HEK293 (cell line): ENCODE measurements at regions not wholly inside any gene's neighbourhood (a gene's known extent, or its start where the extent isn't known, plus 50 kb on each side); places are given as distances from the start of the nearest gene placed in this dataset.
A peak's percentile ranks its signal among the peaks of the same experiment; 100 is the strongest.

Experiments
- GLI2 ChIP-seq: fragments of 450-650 bp; formaldehyde crosslinking; IDR thresholded peaks from 2 replicates; pipeline ENCODE4; 2017; ENCODE audit warnings: missing biosample characterization, missing genetic modification characterization, low read depth, borderline replicate concordance
- IKZF3 ChIP-seq: fragments of 450-650 bp; IDR thresholded peaks from 2 replicates; pipeline ENCODE4 v1.5.0; 2018; ENCODE audit warnings: missing biosample characterization, mild to moderate bottlenecking, missing genetic modification characterization, moderate library complexity
- KLF9 ChIP-seq: fragments of 450-650 bp; formaldehyde crosslinking; IDR thresholded peaks from 2 replicates; pipeline ENCODE4 v1.5.1; 2016; ENCODE audit warnings: missing biosample characterization, missing genetic modification characterization, low read depth
- MZF1 ChIP-seq: fragments of 450-650 bp; formaldehyde crosslinking; IDR thresholded peaks from 2 replicates; pipeline ENCODE4 v1.5.1; 2017; ENCODE audit warnings: missing biosample characterization, missing genetic modification characterization, borderline replicate concordance
- OSR2 ChIP-seq: fragments of 450-650 bp; formaldehyde crosslinking; IDR thresholded peaks from 2 replicates; pipeline ENCODE4 v1.5.1; 2016; ENCODE audit warnings: missing biosample characterization, missing genetic modification characterization
- SALL2 ChIP-seq: fragments of 450-650 bp; formaldehyde crosslinking; IDR thresholded peaks from 2 replicates; pipeline ENCODE4 v1.5.0; 2017; ENCODE audit warnings: missing biosample characterization, mild to moderate bottlenecking, missing genetic modification characterization, borderline replicate concordance
- SCRT1 ChIP-seq: fragments of 450-650 bp; formaldehyde crosslinking; IDR thresholded peaks from 2 replicates; pipeline ENCODE4 v1.5.1; 2016; ENCODE audit warnings: missing biosample characterization, missing genetic modification characterization, borderline replicate concordance
- SP2 ChIP-seq: fragments of 450-650 bp; formaldehyde crosslinking; IDR thresholded peaks from 2 replicates; pipeline ENCODE4 v1.5.1; 2016; ENCODE audit warnings: missing biosample characterization, missing genetic modification characterization
- WT1 ChIP-seq: fragments of 450-650 bp; formaldehyde crosslinking; IDR thresholded peaks from 2 replicates; pipeline ENCODE4 v1.5.1; 2016; ENCODE audit warnings: missing biosample characterization, missing genetic modification characterization
- YY1 ChIP-seq: fragments of 450-650 bp; formaldehyde crosslinking; IDR thresholded peaks from 2 replicates; pipeline ENCODE4 v1.5.1; 2018; ENCODE audit warnings: missing biosample characterization, missing genetic modification characterization
- ZBTB17 ChIP-seq: fragments of 450-650 bp; formaldehyde crosslinking; IDR thresholded peaks from 2 replicates; pipeline ENCODE4 v1.5.1; 2016; ENCODE audit warnings: missing biosample characterization, missing genetic modification characterization
- ZFHX2 ChIP-seq: fragments of 450-650 bp; formaldehyde crosslinking; conservative IDR thresholded peaks from 2 replicates; pipeline ENCODE4 v1.5.1; 2016; ENCODE audit warnings: missing biosample characterization, missing genetic modification characterization
- ZFP37 ChIP-seq: fragments of 450-650 bp; formaldehyde crosslinking; IDR thresholded peaks from 2 replicates; pipeline ENCODE4 v1.5.1; 2016; ENCODE audit warnings: missing biosample characterization, missing genetic modification characterization
- ZNF146 ChIP-seq: fragments of 450-650 bp; formaldehyde crosslinking; IDR thresholded peaks from 2 replicates; pipeline ENCODE4 v1.5.1; 2016; ENCODE audit warnings: missing biosample characterization, missing genetic modification characterization
- ZNF155 ChIP-seq: fragments of 450-650 bp; formaldehyde crosslinking; IDR thresholded peaks from 2 replicates; pipeline ENCODE4 v1.5.1; 2016; ENCODE audit warnings: missing biosample characterization, missing genetic modification characterization
- ZNF157 ChIP-seq: fragments of 450-650 bp; formaldehyde crosslinking; IDR thresholded peaks from 2 replicates; pipeline ENCODE4 v1.5.1; 2016; ENCODE audit warnings: missing biosample characterization, missing genetic modification characterization
- ZNF174 ChIP-seq: fragments of 450-650 bp; formaldehyde crosslinking; IDR thresholded peaks from 2 replicates; pipeline ENCODE4 v1.5.0; 2017; ENCODE audit warnings: missing biosample characterization, mild to moderate bottlenecking, missing genetic modification characterization
- ZNF302 ChIP-seq: fragments of 450-650 bp; formaldehyde crosslinking; IDR thresholded peaks from 2 replicates; pipeline ENCODE4 v1.5.1; 2016; ENCODE audit warnings: missing biosample characterization, missing genetic modification characterization, low read depth
- ZNF48 ChIP-seq: fragments of 450-650 bp; formaldehyde crosslinking; IDR thresholded peaks from 2 replicates; pipeline ENCODE4 v1.5.1; 2016; ENCODE audit warnings: missing biosample characterization, missing genetic modification characterization
- ZNF521 ChIP-seq: fragments of 450-650 bp; formaldehyde crosslinking; IDR thresholded peaks from 2 replicates; pipeline ENCODE4 v1.5.1; 2017; ENCODE audit warnings: missing biosample characterization, mild to moderate bottlenecking, missing genetic modification characterization
- ZNF544 ChIP-seq: fragments of 450-650 bp; formaldehyde crosslinking; IDR thresholded peaks from 2 replicates; pipeline ENCODE4 v1.5.0; 2017; ENCODE audit warnings: missing biosample characterization, missing genetic modification characterization
- ZNF76 ChIP-seq: fragments of 450-650 bp; formaldehyde crosslinking; IDR thresholded peaks from 2 replicates; pipeline ENCODE4; 2016; ENCODE audit warnings: low read depth, missing biosample characterization, missing genetic modification characterization, borderline replicate concordance
- TF ChIP-seq, protein P1 (sequence below): fragments of 450-650 bp; formaldehyde crosslinking; IDR thresholded peaks from 2 replicates; pipeline ENCODE4 v1.5.1; 2016; ENCODE audit warnings: missing biosample characterization, missing genetic modification characterization
- TF ChIP-seq, protein P2 (sequence below): fragments of 450-650 bp; formaldehyde crosslinking; IDR thresholded peaks from 2 replicates; pipeline ENCODE4 v1.5.1; 2016; ENCODE audit warnings: missing biosample characterization, missing genetic modification characterization
- TF ChIP-seq, protein P3 (sequence below): fragments of 450-650 bp; formaldehyde crosslinking; IDR thresholded peaks from 2 replicates; pipeline ENCODE4 v1.5.1; 2016; ENCODE audit warnings: missing biosample characterization, missing genetic modification characterization
- TF ChIP-seq, protein P4 (sequence below): fragments of 450-650 bp; formaldehyde crosslinking; IDR thresholded peaks from 2 replicates; pipeline ENCODE4 v1.5.1; 2016; ENCODE audit warnings: missing biosample characterization, missing genetic modification characterization
- TF ChIP-seq, protein P5 (sequence below): fragments of 450-650 bp; IDR thresholded peaks from 2 replicates; pipeline ENCODE4 v1.5.1; 2018; ENCODE audit warnings: missing biosample characterization, missing genetic modification characterization
- TF ChIP-seq, protein P6 (sequence below): fragments of 450-650 bp; formaldehyde crosslinking; IDR thresholded peaks from 2 replicates; pipeline ENCODE4 v1.5.1; 2017; ENCODE audit warnings: missing biosample characterization, missing genetic modification characterization
- TF ChIP-seq, protein P7 (sequence below): fragments of 450-650 bp; formaldehyde crosslinking; IDR thresholded peaks from 2 replicates; pipeline ENCODE4 v1.5.1; 2016; ENCODE audit warnings: missing biosample characterization, missing genetic modification characterization, borderline replicate concordance

DNA sequence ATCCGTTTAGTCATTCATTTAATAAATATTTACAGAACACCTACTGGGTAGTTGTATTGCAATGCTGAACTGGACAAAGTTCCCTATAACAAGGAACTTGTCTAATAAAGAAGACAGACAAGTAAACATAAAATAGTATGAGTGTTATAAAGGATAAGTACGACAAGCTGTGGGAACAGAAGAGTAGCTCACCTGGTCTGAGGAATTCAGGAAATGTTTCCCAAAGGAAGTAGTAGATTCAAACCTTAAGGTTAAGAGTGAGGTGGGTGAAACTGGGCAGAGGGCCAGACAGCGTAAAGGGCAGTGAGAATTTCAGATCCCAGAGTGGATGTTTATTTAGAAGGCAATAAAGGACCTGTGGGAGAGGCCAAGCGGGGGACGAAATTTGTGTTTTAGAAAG, 72.3 kb upstream of the CD2AP start (continued):
- no peak for TF ChIP-seq ZNF76 (tag by site-specific recombination)
- no peak for TF ChIP-seq ZFP37 (tag by site-specific recombination)
- no peak for TF ChIP-seq GLI2 (tag by site-specific recombination)
- TF ChIP-seq WT1 (tag by site-specific recombination): no peak
- TF ChIP-seq ZNF157 (tag by site-specific recombination): peak; percentile 81
- TF ChIP-seq, protein P1, sequence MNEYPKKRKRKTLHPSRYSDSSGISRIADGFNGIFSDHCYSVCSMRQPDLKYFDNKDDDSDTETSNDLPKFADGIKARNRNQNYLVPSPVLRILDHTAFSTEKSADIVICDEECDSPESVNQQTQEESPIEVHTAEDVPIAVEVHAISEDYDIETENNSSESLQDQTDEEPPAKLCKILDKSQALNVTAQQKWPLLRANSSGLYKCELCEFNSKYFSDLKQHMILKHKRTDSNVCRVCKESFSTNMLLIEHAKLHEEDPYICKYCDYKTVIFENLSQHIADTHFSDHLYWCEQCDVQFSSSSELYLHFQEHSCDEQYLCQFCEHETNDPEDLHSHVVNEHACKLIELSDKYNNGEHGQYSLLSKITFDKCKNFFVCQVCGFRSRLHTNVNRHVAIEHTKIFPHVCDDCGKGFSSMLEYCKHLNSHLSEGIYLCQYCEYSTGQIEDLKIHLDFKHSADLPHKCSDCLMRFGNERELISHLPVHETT (tag by site-specific recombination): no peak
- TF ChIP-seq ZNF48: no peak
- no peak for TF ChIP-seq ZNF302
- TF ChIP-seq, protein P2, sequence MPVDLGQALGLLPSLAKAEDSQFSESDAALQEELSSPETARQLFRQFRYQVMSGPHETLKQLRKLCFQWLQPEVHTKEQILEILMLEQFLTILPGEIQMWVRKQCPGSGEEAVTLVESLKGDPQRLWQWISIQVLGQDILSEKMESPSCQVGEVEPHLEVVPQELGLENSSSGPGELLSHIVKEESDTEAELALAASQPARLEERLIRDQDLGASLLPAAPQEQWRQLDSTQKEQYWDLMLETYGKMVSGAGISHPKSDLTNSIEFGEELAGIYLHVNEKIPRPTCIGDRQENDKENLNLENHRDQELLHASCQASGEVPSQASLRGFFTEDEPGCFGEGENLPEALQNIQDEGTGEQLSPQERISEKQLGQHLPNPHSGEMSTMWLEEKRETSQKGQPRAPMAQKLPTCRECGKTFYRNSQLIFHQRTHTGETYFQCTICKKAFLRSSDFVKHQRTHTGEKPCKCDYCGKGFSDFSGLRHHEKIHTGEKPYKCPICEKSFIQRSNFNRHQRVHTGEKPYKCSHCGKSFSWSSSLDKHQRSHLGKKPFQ (tag by site-specific recombination): 0 out of 2 replicates have a peak, but pooled peaks have one; percentile 17
- TF ChIP-seq ZNF521 (tag by site-specific recombination): no peak
- no peak for TF ChIP-seq ZNF155 (tag by site-specific recombination)
- TF ChIP-seq, protein P3, sequence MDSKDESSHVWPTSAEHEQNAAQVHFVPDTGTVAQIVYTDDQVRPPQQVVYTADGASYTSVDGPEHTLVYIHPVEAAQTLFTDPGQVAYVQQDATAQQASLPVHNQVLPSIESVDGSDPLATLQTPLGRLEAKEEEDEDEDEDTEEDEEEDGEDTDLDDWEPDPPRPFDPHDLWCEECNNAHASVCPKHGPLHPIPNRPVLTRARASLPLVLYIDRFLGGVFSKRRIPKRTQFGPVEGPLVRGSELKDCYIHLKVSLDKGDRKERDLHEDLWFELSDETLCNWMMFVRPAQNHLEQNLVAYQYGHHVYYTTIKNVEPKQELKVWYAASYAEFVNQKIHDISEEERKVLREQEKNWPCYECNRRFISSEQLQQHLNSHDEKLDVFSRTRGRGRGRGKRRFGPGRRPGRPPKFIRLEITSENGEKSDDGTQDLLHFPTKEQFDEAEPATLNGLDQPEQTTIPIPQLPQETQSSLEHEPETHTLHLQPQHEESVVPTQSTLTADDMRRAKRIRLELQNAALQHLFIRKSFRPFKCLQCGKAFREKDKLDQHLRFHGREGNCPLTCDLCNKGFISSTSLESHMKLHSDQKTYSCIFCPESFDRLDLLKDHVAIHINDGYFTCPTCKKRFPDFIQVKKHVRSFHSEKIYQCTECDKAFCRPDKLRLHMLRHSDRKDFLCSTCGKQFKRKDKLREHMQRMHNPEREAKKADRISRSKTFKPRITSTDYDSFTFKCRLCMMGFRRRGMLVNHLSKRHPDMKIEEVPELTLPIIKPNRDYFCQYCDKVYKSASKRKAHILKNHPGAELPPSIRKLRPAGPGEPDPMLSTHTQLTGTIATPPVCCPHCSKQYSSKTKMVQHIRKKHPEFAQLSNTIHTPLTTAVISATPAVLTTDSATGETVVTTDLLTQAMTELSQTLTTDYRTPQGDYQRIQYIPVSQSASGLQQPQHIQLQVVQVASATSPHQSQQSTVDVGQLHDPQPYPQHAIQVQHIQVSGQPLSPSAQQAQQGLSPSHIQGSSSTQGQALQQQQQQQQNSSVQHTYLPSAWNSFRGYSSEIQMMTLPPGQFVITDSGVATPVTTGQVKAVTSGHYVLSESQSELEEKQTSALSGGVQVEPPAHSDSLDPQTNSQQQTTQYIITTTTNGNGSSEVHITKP: peak; percentile 40; the same call in 1 of the 2 replicates
- no peak for TF ChIP-seq KLF9 (tag by site-specific recombination)
- TF ChIP-seq IKZF3: peak; percentile 26; the same call in 1 of the 2 replicates
- peak; percentile 85 for TF ChIP-seq ZFHX2 (tag by site-specific recombination)
- TF ChIP-seq, protein P4, sequence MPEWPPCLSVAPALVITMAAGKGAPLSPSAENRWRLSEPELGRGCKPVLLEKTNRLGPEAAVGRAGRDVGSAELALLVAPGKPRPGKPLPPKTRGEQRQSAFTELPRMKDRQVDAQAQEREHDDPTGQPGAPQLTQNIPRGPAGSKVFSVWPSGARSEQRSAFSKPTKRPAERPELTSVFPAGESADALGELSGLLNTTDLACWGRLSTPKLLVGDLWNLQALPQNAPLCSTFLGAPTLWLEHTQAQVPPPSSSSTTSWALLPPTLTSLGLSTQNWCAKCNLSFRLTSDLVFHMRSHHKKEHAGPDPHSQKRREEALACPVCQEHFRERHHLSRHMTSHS: no peak
- TF ChIP-seq, protein P5, sequence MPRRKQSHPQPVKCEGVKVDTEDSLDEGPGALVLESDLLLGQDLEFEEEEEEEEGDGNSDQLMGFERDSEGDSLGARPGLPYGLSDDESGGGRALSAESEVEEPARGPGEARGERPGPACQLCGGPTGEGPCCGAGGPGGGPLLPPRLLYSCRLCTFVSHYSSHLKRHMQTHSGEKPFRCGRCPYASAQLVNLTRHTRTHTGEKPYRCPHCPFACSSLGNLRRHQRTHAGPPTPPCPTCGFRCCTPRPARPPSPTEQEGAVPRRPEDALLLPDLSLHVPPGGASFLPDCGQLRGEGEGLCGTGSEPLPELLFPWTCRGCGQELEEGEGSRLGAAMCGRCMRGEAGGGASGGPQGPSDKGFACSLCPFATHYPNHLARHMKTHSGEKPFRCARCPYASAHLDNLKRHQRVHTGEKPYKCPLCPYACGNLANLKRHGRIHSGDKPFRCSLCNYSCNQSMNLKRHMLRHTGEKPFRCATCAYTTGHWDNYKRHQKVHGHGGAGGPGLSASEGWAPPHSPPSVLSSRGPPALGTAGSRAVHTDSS (tag by site-specific recombination): no peak
- TF ChIP-seq, protein P6, sequence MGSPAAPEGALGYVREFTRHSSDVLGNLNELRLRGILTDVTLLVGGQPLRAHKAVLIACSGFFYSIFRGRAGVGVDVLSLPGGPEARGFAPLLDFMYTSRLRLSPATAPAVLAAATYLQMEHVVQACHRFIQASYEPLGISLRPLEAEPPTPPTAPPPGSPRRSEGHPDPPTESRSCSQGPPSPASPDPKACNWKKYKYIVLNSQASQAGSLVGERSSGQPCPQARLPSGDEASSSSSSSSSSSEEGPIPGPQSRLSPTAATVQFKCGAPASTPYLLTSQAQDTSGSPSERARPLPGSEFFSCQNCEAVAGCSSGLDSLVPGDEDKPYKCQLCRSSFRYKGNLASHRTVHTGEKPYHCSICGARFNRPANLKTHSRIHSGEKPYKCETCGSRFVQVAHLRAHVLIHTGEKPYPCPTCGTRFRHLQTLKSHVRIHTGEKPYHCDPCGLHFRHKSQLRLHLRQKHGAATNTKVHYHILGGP (tag by site-specific recombination): peak; percentile 63; the same call in 1 of the 2 replicates
- TF ChIP-seq SCRT1 (tag by site-specific recombination): no peak
- TF ChIP-seq, protein P7, sequence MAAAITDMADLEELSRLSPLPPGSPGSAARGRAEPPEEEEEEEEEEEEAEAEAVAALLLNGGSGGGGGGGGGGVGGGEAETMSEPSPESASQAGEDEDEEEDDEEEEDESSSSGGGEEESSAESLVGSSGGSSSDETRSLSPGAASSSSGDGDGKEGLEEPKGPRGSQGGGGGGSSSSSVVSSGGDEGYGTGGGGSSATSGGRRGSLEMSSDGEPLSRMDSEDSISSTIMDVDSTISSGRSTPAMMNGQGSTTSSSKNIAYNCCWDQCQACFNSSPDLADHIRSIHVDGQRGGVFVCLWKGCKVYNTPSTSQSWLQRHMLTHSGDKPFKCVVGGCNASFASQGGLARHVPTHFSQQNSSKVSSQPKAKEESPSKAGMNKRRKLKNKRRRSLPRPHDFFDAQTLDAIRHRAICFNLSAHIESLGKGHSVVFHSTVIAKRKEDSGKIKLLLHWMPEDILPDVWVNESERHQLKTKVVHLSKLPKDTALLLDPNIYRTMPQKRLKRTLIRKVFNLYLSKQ (tag by site-specific recombination): no peak
- no peak for TF ChIP-seq SP2 (tag by site-specific recombination)
- TF ChIP-seq ZNF146 (tag by site-specific recombination): no peak
- peak; percentile 11; the same call in 1 of the 2 replicates for TF ChIP-seq OSR2 (tag by site-specific recombination)
- TF ChIP-seq YY1: no peak
- no peak for TF ChIP-seq SALL2 (tag by site-specific recombination)
- peak; percentile 57; the same call in 1 of the 2 replicates for TF ChIP-seq ZBTB17 (tag by site-specific recombination)
- TF ChIP-seq ZNF544 (tag by site-specific recombination): no peak
- no peak for TF ChIP-seq ZNF174 (tag by site-specific recombination)
- no peak for TF ChIP-seq MZF1 (tag by site-specific recombination)
